ENCODE measurements at regions not wholly inside any gene's neighbourhood (a gene's known extent, or its start where the extent isn't known, plus 50 kb on each side); places are given as distances from the start of the nearest gene placed in this dataset.

DNA sequence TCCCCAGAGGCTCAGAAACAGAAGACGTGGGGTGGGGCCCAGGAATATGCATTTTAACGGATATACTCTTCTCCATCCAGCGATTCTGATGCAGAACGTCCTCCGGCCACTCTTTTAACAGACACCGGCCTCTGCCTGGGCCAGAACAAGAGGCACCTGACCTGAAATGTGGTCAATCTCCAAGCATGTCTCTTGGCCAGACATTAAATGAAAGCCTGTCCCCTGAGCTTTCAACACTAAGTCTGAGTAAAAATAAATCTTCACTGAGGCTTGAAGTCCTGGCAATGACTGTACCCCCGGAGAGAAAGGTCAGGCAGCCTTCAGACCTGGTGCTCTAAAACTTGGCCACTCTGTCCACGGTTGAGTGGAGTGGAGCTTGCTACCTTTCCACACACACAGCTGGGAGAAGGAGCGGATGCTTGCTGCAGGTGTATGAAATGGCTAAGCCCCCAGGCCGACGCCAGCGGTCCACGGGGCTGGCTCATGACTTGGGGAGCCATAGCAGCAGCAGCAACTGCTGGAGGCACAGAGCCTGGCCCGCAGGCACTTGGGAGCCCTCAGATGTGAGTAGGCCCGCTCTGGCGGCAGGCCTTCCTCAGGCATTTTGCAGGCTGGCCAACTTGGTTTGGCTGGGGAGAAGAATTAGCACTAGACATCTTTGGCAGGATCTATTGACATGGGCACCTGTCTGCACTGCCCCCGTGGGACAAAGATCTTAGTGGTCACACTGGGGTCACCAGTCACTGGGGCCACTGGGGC is 79.7 kb downstream of the TMEM17 start:
- DNase-seq, result no peak
- H3K36me3 ChIP-seq (ENCODE audit: control insufficient read depth in 2 of 3, insufficient read depth in 3 of 3, low read length in 3 of 3), result no peaks in the 10 kb centered on the region
- no peaks in the 10 kb centered on the region for H3K9me3 ChIP-seq (ENCODE audit: control insufficient read depth in 2 of 3, low read length in 3 of 3)
- Mint-ChIP-seq H3K36me3 (no peaks in the 10 kb centered on the region), H3K27me3 (peaks cover 0 to 6% (median 0%) of the 10 kb centered on the region in 5 donors), H3K4me3 (no peak overlapping the region), H3K27ac (no peak overlapping the region), H3K9me3 (no peaks in the 10 kb centered on the region), H3K4me1 (no peaks in the 10 kb centered on the region)
- no peak overlapping the region for H3K27ac ChIP-seq (ENCODE audit: low read depth, low read length)
- no peak for ATAC-seq
- no peaks in the 10 kb centered on the region for H3K27me3 ChIP-seq (ENCODE audit: control insufficient read depth in 2 of 2, insufficient read depth in 2 of 2, low read length in 2 of 2)
- no peaks in the 10 kb centered on the region for H3K4me1 ChIP-seq (ENCODE audit: control insufficient read depth in 2 of 2, insufficient read depth in 2 of 2, low read length in 2 of 2)
- no peak overlapping the region for H3K4me3 ChIP-seq (ENCODE audit: low read length)
- ChIA-PET POLR2A (no interaction called here), CTCF (interaction anchor here (1.1 kb wide), 1 partner anchor 13 kb away, joined by 3 read pairs; no protein-coding TSS in a partner anchor)
- intact Hi-C loops (cut with micrococcal nuclease), result no loop called here

DNA sequence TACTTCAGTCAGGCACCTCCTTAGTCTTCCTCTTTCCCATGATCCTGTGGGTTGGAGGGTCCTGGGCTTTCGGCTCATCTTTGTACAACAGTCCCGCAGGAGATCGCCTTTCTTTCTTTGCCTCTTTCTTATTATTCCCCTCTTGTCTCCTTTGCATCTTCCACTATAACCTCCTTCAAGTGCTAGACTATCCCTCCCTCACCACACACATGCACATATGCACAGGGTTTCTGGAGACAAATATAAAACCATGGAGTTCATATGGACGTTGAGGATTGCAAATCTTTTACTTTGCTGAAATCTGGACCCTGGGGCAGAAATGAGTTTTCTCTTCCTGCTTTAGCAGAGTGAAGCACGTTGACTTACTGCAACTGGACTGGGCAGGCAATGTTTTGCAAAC is 80.3 kb downstream of the TMEM17 start:
- Mint-ChIP-seq H3K36me3 (no peaks in the 10 kb centered on the region), H3K27me3 (peaks cover 0 to 12% (median 0%) of the 10 kb centered on the region in 5 donors), H3K27ac (no peak overlapping the region), H3K4me1 (no peaks in the 10 kb centered on the region), H3K4me3 (no peak overlapping the region), H3K9me3 (no peaks in the 10 kb centered on the region)
- DNase-seq, result no peak
- H3K4me1 ChIP-seq (ENCODE audit: control insufficient read depth in 2 of 2, insufficient read depth in 2 of 2, low read length in 2 of 2), result no peaks in the 10 kb centered on the region
- intact Hi-C loops (cut with micrococcal nuclease), result no loop called here
- ChIA-PET CTCF (no interaction called here), POLR2A (no interaction called here)
- H3K27ac ChIP-seq (ENCODE audit: low read depth, low read length), result no peak overlapping the region
- no peaks in the 10 kb centered on the region for H3K9me3 ChIP-seq (ENCODE audit: control insufficient read depth in 2 of 3, low read length in 3 of 3)
- no peaks in the 10 kb centered on the region for H3K27me3 ChIP-seq (ENCODE audit: control insufficient read depth in 2 of 2, insufficient read depth in 2 of 2, low read length in 2 of 2)
- no peak overlapping the region for H3K4me3 ChIP-seq (ENCODE audit: low read length)
- H3K36me3 ChIP-seq (ENCODE audit: control insufficient read depth in 2 of 3, insufficient read depth in 3 of 3, low read length in 3 of 3), result no peaks in the 10 kb centered on the region
- ATAC-seq, result no peak

- Histone ChIP-seq H3K36me3 (ENCODE audit: control insufficient read depth in 2 of 3, insufficient read depth in 3 of 3, low read length in 3 of 3) (no peaks in the 10 kb centered on the region), H3K27me3 (ENCODE audit: control insufficient read depth in 2 of 2, insufficient read depth in 2 of 2, low read length in 2 of 2) (no peaks in the 10 kb centered on the region), H3K4me3 (ENCODE audit: low read length) (no peak overlapping the region), H3K9me3 (ENCODE audit: control insufficient read depth in 2 of 3, low read length in 3 of 3) (no peaks in the 10 kb centered on the region), H3K27ac (ENCODE audit: low read depth, low read length) (no peak overlapping the region), H3K4me1 (ENCODE audit: control insufficient read depth in 2 of 2, insufficient read depth in 2 of 2, low read length in 2 of 2) (no peaks in the 10 kb centered on the region)
- intact Hi-C loops (cut with micrococcal nuclease), result no loop called here
- Mint-ChIP-seq H3K27ac (no peak overlapping the region), H3K9me3 (no peaks in the 10 kb centered on the region), H3K36me3 (no peaks in the 10 kb centered on the region), H3K4me3 (no peak overlapping the region), H3K4me1 (no peaks in the 10 kb centered on the region), H3K27me3 (peaks cover 0 to 19% (median 0%) of the 10 kb centered on the region in 5 donors)
- ATAC-seq, result no peak
- ChIA-PET CTCF (no interaction called here), POLR2A (no interaction called here)
- DNase-seq, result no peak
Measured at GRCh38 chr2:62424899-62425298, 81.1 kb downstream of the TMEM17 start.

- Mint-ChIP-seq H3K36me3 (no peaks in the 10 kb centered on the region), H3K9me3 (peaks cover 0 to 5% (median 0%) of the 10 kb centered on the region in 11 donors), H3K4me3 (no peak overlapping the region), H3K27ac (no peak overlapping the region), H3K27me3 (peaks cover 0 to 21% (median 0%) of the 10 kb centered on the region in 5 donors), H3K4me1 (no peaks in the 10 kb centered on the region)
- H3K4me3 ChIP-seq (ENCODE audit: low read length), result no peak overlapping the region
- H3K36me3 ChIP-seq (ENCODE audit: control insufficient read depth in 2 of 3, insufficient read depth in 3 of 3, low read length in 3 of 3), result no peaks in the 10 kb centered on the region
- DNase-seq (no peak), ATAC-seq (no peak)
- ChIA-PET POLR2A (no interaction called here), CTCF (no interaction called here)
- H3K4me1 ChIP-seq (ENCODE audit: control insufficient read depth in 2 of 2, insufficient read depth in 2 of 2, low read length in 2 of 2), result no peaks in the 10 kb centered on the region
- no peak overlapping the region for H3K27ac ChIP-seq (ENCODE audit: low read depth, low read length)
- no peaks in the 10 kb centered on the region for H3K9me3 ChIP-seq (ENCODE audit: control insufficient read depth in 2 of 3, low read length in 3 of 3)
- no peaks in the 10 kb centered on the region for H3K27me3 ChIP-seq (ENCODE audit: control insufficient read depth in 2 of 2, insufficient read depth in 2 of 2, low read length in 2 of 2)
- intact Hi-C loops (cut with micrococcal nuclease), result no loop called here
Measured at GRCh38 chr2:62423883-62424458, 82.0 kb downstream of the TMEM17 start.

DNA sequence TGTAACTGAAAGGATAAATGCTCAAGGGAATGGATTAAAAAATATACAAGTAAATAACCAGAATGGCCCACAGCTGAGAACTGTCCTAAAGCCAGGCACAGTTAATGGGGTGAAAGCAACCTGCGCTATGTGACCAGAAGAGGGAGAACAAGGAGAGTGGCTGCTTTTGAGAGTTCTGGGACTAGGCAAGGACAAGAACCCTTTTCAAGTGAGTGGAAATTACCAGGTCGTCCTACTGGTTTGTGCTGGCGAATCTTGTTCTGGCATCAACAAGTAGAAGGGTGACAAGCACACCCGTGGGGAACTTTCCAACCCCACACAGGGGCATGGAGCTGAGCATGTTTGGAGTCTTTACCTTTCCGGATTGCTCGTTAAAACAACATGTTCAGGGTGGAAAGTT is 82.8 kb downstream of the TMEM17 start:
- H3K4me1 Mint-ChIP-seq, result no peaks in the 10 kb centered on the region
- ATAC-seq, result no peak
- POLR2A ChIA-PET, result no interaction called here
- no peak overlapping the region for H3K27ac Mint-ChIP-seq
- peaks cover 0 to 9% (median 0%) of the 10 kb centered on the region in 11 donors for H3K9me3 Mint-ChIP-seq
- H3K36me3 Mint-ChIP-seq, result no peaks in the 10 kb centered on the region
- H3K9me3 ChIP-seq (ENCODE audit: control insufficient read depth in 2 of 3, low read length in 3 of 3), result no peaks in the 10 kb centered on the region
- DNase-seq, result no peak
- H3K4me3 Mint-ChIP-seq, result no peak overlapping the region
- H3K27ac ChIP-seq (ENCODE audit: low read depth, low read length), result no peak overlapping the region
- CTCF ChIA-PET, result no interaction called here
- intact Hi-C loops (cut with micrococcal nuclease), result no loop called here
- H3K27me3 ChIP-seq (ENCODE audit: control insufficient read depth in 2 of 2, insufficient read depth in 2 of 2, low read length in 2 of 2), result no peaks in the 10 kb centered on the region
- H3K4me3 ChIP-seq (ENCODE audit: low read length), result no peak overlapping the region
- H3K4me1 ChIP-seq (ENCODE audit: control insufficient read depth in 2 of 2, insufficient read depth in 2 of 2, low read length in 2 of 2), result no peaks in the 10 kb centered on the region
- peaks cover 0 to 21% (median 0%) of the 10 kb centered on the region in 5 donors for H3K27me3 Mint-ChIP-seq
- no peaks in the 10 kb centered on the region for H3K36me3 ChIP-seq (ENCODE audit: control insufficient read depth in 2 of 3, insufficient read depth in 3 of 3, low read length in 3 of 3)

DNA sequence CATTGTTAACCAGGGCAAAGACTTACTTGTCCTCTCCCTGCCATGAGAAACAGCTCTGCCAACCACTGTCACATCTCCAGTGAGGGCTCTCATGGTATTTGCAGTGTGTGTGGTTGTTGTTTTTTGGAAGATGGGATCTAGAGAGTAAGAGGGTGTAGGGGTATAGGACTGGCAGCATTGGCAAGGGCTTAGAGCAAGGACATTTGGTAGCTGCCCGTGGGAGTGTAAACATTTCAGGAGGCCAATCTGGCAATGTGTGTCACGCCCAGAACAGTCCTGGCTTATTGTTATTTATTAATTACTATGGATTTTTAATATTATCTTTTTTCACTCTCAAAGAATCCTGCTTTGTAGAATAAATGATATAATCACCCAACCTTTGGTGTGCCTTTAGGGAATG is 90.5 kb downstream of the TMEM17 start:
- DNase-seq, result no peak
- peaks cover 0 to 7% of the 10 kb centered on the region in 2 donors for H3K4me1 ChIP-seq (ENCODE audit: control insufficient read depth in 2 of 2, insufficient read depth in 2 of 2, low read length in 2 of 2)
- peaks cover 0 to 14% (median 5%) of the 10 kb centered on the region in 5 donors for H3K27me3 Mint-ChIP-seq
- no peaks in the 10 kb centered on the region for H3K9me3 ChIP-seq (ENCODE audit: control insufficient read depth in 2 of 3, low read length in 3 of 3)
- no peaks in the 10 kb centered on the region for H3K36me3 ChIP-seq (ENCODE audit: control insufficient read depth in 2 of 3, insufficient read depth in 3 of 3, low read length in 3 of 3)
- H3K4me1 Mint-ChIP-seq, result peaks cover 0 to 14% (median 0%) of the 10 kb centered on the region in 7 donors
- no peak for ATAC-seq
- ChIA-PET CTCF (interaction anchor here (0.7 kb wide), 1 partner anchor 400 kb away, joined by 3 read pairs; no protein-coding TSS in a partner anchor), POLR2A (no interaction called here)
- peaks cover 0 to 13% (median 0%) of the 10 kb centered on the region in 11 donors for H3K9me3 Mint-ChIP-seq
- H3K4me3 Mint-ChIP-seq, result no peak overlapping the region
- H3K36me3 Mint-ChIP-seq, result no peaks in the 10 kb centered on the region
- no peak overlapping the region for H3K27ac Mint-ChIP-seq
- H3K4me3 ChIP-seq (ENCODE audit: low read length), result no peak overlapping the region
- no peaks in the 10 kb centered on the region for H3K27me3 ChIP-seq (ENCODE audit: control insufficient read depth in 2 of 2, insufficient read depth in 2 of 2, low read length in 2 of 2)
- intact Hi-C loops (cut with micrococcal nuclease), result loop anchor here (10.0 kb wide), 2 partner anchors 111 to 1281 kb away; no protein-coding TSS in a partner anchor
- H3K27ac ChIP-seq (ENCODE audit: low read depth, low read length), result no peak overlapping the region
